ENCODE measurements at regions not wholly inside any gene's neighbourhood (a gene's known extent, or its start where the extent isn't known, plus 50 kb on each side); places are given as distances from the start of the nearest gene placed in this dataset.

GRCh38 chr6:106782536-106783285, 153.3 kb downstream of the QRSL1 start:
- TF ChIP-seq EZH2 (IDR thresholded peaks at IDR 0.05; ENCODE audit: borderline replicate concordance, insufficient read depth, low read length, poor library complexity, severe bottlenecking) = no peak
- no peak for TF ChIP-seq CTCF (IDR thresholded peaks at IDR 0.05; ENCODE audit: poor library complexity, severe bottlenecking)
- TF ChIP-seq MXI1 (conservative IDR thresholded peaks at IDR 0.05; ENCODE audit: poor library complexity, severe bottlenecking) = no peak

Data from neural cell (in vitro differentiated cells).